ENCODE measurements at regions not wholly inside any gene's neighbourhood (a gene's known extent, or its start where the extent isn't known, plus 50 kb on each side); places are given as distances from the start of the nearest gene placed in this dataset.

DNA sequence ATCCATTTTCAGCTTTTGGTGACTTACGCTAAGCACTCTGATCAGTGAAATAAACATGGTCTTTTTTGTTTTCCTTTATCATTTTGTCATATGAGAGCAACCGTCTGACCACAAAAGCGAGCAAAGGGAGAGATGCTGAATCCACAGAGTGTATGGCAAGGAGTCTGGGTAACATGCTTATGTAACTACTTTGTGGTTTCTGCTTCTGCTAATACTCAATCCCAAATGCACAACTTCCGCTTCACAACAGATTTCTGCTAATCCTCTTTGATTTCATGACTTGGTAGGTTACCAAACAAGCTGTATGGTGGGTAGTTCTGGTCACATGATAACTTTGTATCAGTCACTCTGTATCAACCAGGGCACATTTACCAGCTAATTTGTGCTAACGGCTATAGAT lies 908.4 kb upstream of the CRIM1 start:
- TF ChIP-seq, protein P1, sequence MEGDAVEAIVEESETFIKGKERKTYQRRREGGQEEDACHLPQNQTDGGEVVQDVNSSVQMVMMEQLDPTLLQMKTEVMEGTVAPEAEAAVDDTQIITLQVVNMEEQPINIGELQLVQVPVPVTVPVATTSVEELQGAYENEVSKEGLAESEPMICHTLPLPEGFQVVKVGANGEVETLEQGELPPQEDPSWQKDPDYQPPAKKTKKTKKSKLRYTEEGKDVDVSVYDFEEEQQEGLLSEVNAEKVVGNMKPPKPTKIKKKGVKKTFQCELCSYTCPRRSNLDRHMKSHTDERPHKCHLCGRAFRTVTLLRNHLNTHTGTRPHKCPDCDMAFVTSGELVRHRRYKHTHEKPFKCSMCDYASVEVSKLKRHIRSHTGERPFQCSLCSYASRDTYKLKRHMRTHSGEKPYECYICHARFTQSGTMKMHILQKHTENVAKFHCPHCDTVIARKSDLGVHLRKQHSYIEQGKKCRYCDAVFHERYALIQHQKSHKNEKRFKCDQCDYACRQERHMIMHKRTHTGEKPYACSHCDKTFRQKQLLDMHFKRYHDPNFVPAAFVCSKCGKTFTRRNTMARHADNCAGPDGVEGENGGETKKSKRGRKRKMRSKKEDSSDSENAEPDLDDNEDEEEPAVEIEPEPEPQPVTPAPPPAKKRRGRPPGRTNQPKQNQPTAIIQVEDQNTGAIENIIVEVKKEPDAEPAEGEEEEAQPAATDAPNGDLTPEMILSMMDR (IDR thresholded peaks at IDR 0.05) = no peak
- no peak for TF ChIP-seq POLR2A (IDR thresholded peaks at IDR 0.05)

Data from right lobe of liver (tissue), 4 donors.